Stimulated activated CD4-positive, alpha-beta T cell treated with anti-CD3 and anti-CD28 coated beads, Interleukin-4, amount 100 ng/mL, for 48 hours (primary cell): ENCODE measurements at regions not wholly inside any gene's neighbourhood (a gene's known extent, or its start where the extent isn't known, plus 50 kb on each side); places are given as distances from the start of the nearest gene placed in this dataset.

Source experiments
- DNase-seq, 2 donors: peaks; one replicate each; pipeline ENCODE4 v3.0.0-alpha.2; 2020; ENCODE audit warnings: low read depth in 2 of 2

- DNase-seq, result no peak
Measured at GRCh38 chr12:132408626-132409494, 79.5 kb upstream of the GALNT9 start.

- DNase-seq, result no peak
Measured at GRCh38 chr12:132407992-132408391, 78.6 kb upstream of the GALNT9 start.

GRCh38 chr12:132407451-132407961, 78.1 kb upstream of the GALNT9 start:
- DNase-seq, result no peak

DNA sequence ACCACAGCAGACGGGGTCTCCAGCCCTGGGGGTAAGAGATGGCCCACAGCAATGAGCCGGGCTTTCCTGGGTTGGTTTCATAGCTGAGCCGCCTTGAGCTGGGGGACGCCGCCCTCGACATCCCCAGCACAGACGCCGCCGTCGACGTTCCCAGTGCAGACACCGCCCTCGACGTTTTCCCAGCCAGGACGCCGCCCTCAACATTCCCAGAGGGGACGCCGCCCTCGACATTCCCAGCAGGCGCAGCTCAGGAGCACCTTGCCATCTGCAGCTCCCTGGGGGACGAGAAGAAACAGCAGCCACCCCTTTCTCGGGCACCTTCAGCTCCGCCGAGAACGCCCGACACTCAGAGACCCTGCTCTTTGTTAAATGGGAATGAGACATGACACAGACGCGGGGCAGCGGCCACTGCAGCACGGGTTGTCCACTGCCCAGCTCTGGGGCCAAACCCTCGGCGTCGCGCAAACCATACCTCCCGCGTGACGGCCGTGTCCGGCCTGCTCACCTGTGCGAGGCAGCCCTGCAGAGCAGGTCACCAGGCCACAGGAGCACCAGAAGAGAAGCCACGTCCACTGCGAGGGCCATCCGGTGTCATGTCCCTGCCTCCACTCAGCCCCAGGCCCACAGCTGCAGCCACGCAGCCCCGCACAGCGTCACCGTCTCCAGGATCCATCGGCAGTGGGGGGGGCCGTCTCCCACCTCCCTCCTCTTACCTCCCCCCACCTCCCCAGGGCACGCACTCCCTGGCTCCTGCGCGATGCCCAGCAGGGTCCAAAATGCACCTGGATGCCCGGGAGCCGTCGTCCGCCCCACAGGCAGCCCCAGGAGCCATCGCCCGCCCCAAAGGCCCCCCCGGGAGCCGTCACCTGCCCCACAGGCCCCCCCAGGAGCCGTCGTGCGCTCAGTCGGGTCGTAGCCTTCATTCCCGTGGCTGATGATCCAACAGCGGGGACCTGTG, 77.4 kb upstream of the GALNT9 start:
- no peak for DNase-seq

- no peak for DNase-seq
Measured at GRCh38 chr12:132405742-132406251, 76.4 kb upstream of the GALNT9 start.

GRCh38 chr12:132404951-132405741, 75.8 kb upstream of the GALNT9 start:
- DNase-seq, result no peak

DNA sequence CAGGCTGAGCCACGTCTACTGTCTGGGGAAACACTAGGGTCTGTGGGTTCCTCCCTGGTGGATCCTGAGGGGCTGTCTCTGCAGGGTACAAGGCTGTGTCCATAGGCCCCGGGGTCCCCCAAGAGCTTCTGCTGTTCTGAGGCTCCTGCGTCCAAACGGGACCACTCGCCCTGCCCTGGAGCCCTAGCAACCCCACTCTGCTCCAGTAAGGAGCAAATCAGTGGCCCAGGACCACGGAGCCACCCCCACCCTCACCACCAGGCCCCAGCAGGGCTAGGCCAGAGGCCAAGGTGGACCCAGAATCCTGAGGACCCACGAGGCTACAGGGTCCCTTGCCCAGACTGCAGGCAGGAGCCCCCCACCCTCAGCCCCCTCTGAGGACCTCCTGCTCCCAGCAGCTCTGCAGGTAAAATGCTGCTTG, 75.1 kb upstream of the GALNT9 start:
- no peak for DNase-seq

DNA sequence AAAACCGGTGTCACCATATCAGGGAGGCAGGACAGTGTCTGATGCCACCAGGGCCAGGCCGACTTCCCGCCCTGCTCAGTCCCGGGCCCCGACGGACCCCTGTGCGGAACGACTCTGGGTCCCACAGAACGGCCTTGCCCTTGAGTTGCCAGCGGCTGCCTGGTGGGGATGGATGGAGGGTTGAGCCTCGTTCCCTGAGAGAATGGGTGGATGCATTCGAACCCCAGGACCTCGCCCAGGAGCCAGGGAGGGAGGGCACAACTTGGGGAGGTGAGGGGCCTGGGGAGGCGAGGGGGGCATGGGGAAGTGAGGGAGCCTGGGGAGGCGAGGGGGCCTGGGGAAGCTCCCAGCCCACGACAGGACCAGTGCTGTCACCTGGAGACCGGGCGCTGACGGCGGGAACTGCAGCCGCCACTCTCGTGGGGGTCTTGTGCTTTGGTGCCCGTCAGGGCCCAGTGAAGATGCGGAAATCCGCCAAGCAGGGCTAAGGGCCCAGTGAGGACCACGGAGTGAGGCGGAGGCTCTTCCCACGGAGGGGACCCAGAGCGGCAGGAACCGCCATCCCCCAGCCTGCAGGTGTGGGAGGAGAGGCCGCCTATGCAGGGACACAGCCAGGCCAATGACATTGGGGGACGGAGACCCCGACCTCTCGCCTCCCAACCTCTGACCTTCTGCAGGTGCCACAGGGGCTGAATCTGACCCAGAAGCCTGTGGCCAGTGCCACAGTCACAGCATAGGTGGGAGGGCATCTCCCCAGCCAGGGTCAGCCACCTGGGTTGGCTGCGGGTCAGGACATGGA, 74.4 kb upstream of the GALNT9 start:
- DNase-seq, result no peak

GRCh38 chr12:132402831-132403416, 73.5 kb upstream of the GALNT9 start:
- no peak for DNase-seq

DNA sequence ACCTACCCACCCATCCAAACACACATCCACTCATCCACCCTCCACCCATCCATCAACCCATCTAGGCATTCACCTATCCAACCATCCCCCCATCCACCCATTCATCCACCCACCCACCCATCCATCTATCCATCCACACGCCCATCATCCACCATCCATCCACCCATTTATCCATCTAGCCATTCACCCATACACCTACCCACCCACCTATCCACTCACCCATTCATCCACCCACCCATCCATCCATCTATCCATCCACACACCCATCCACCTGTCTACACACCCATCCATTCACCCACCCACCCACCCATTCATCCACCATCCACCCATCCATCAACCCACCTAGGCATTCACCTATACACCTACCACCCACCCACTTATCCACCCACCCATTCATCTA, 72.6 kb upstream of the GALNT9 start:
- DNase-seq, result no peak

GRCh38 chr12:132400011-132400641, 70.7 kb upstream of the GALNT9 start:
- no peak for DNase-seq

DNA sequence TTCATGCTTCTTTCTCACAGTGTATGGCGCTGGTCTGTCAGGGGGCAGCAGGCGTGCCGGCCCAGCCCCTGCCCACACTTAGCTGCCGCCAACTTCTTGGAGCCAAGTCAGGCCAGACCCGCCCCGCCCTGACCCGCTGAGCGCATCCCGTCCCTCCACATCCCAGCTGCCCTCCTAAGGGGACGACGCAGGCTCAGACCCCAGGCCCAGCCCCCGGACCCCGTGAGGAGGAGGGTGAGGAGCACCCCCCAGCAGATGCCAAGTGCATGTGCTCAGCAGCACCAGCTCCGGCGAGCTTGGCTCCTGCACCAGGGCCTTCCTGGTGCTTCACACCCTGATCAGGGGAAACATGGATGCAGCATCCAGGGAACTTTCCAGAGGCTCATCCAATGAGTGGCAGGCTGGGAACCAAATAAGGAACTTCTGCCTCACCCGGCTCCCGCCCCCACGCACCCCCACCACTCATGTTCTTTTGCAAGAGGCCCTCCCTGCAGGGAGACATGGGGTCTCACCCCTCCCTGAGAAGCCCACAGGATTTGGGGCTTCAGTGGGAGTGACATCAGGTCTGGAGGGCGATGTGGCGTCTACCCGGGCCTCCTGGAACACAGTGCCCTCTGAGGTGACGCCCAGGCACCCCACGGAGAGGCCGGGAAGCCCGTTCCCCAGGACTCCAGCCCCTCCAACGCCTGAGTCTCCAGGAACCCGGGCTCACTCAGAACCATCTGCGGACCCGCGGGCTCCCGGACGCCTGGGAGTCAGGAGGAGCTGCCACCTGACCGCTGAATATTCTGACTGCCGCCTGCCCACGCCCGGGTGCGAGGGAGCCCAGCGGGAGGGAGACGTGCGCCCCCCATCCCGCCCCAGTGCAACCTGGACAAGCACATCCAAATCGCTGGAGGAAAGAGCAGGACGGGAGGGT, 70.0 kb upstream of the GALNT9 start:
- DNase-seq, result no peak

GRCh38 chr12:132398386-132398991, 69.1 kb upstream of the GALNT9 start:
- DNase-seq, result no peak

GRCh38 chr12:132397934-132398385, 68.6 kb upstream of the GALNT9 start:
- DNase-seq, result no peak

GRCh38 chr12:132397152-132397933, 68.0 kb upstream of the GALNT9 start:
- no peak for DNase-seq

GRCh38 chr12:132396657-132397056, 67.3 kb upstream of the GALNT9 start:
- no peak for DNase-seq

- DNase-seq, result no peak
Measured at GRCh38 chr12:132395908-132396305, 66.5 kb upstream of the GALNT9 start.
